HepG2 (cell line): ENCODE measurements at regions not wholly inside any gene's neighbourhood (a gene's known extent, or its start where the extent isn't known, plus 50 kb on each side); places are given as distances from the start of the nearest gene placed in this dataset.

ENCODE experiments used
- CTCF ChIP-seq: sonication (generic); formaldehyde crosslinking; IDR thresholded peaks from 2 replicates; pipeline ENCODE4 v1.5.0; 2020; ENCODE audit warnings: mild to moderate bottlenecking, missing genetic modification reagents, moderate library complexity
- PATZ1 ChIP-seq: sonication (generic); formaldehyde crosslinking; IDR thresholded peaks from 2 replicates; pipeline ENCODE4 v1.4.0; 2020; ENCODE audit warnings: missing genetic modification reagents
- PHF20 ChIP-seq: sonication (generic); formaldehyde crosslinking; IDR thresholded peaks from 2 replicates; pipeline ENCODE4 v1.5.0; 2020; ENCODE audit warnings: mild to moderate bottlenecking, missing genetic modification reagents
- RNF2 ChIP-seq: fragments of 450-650 bp; conservative IDR thresholded peaks from 2 replicates; pipeline ENCODE4 v1.6.1; 2016; ENCODE audit warnings: low read depth
- ZFP36L1 ChIP-seq: sonication (generic); formaldehyde crosslinking; IDR thresholded peaks from 2 replicates; pipeline ENCODE4 v1.8.0; 2022; ENCODE audit warnings: mild to moderate bottlenecking, missing genetic modification reagents, moderate library complexity
- ZFX ChIP-seq: sonication (generic); formaldehyde crosslinking; IDR thresholded peaks from 2 replicates; pipeline ENCODE4 v1.4.0; 2020; ENCODE audit warnings: mild to moderate bottlenecking, low read depth, missing genetic modification reagents, moderate library complexity
- ZMYM4 ChIP-seq: sonication (generic); formaldehyde crosslinking; IDR thresholded peaks from 2 replicates; pipeline ENCODE4 v1.8.1; 2023; ENCODE audit warnings: mild to moderate bottlenecking, missing genetic modification reagents

- TF ChIP-seq CTCF (CRISPR knock-in tag) (no peak), RNF2 (no peak), PATZ1 (no peak), ZFP36L1 (CRISPR knock-in tag) (no peak), ZFX (CRISPR knock-in tag) (no peak), PHF20 (no peak), ZMYM4 (CRISPR knock-in tag) (no peak)
These were observed 574.8 kb downstream of the PSAT1 start for GRCh38 chr9:78871452-78872331.
